HepG2 (cell line): ENCODE measurements at regions not wholly inside any gene's neighbourhood (a gene's known extent, or its start where the extent isn't known, plus 50 kb on each side); places are given as distances from the start of the nearest gene placed in this dataset.

Experiments
- ATAC-seq: fragments of 200-7000 bp; cut with Tn5 transposase; 3 replicates; pipeline ENCODE4 v1.9.1; 2020; ENCODE audit warnings: mild to moderate bottlenecking, moderate library complexity
- BruUV-seq: library from RNA; stranded (reverse); fragments of 400-500 nt; replicated peaks from 2 replicates; lab custom pipeline; 2021; lab: Mats Ljungman, UMichigan
- CTCF ChIA-PET: fragments of 300-600 bp; formaldehyde crosslinking; extraction: SDS; loops from one replicate; lab custom pipeline; 2021; ENCODE audit warnings: low total read pairs, inconsistent platforms, low intra/inter-chr PET ratio; lab: Yijun Ruan, JAX
- POLR2A ChIA-PET: fragments of 350-600 bp; sonication (Branson Sonifier 250); formaldehyde crosslinking; loops from one replicate; lab custom pipeline; 2020; ENCODE audit warnings: antibody characterized with exemption, inconsistent platforms; lab: Yijun Ruan, JAX
- DNase-seq: peaks from one replicate; pipeline ENCODE4 v3.0.0-alpha.2; 2015; ENCODE audit warnings: low spot score
- FAIRE-seq: peaks from 3 replicates; lab custom pipeline; 2011; peaks lifted over from hg19 to GRCh38; lab: Jason Lieb, UNC
- H2AFZ ChIP-seq: one replicate; pipeline ENCODE4 v1.6.1; 2011; ENCODE audit warnings: low read length, inconsistent platforms
- H3K27ac ChIP-seq: fragments of 300-600 bp; 3 replicates; pipeline ENCODE4 v1.8.0; 2011; ENCODE audit warnings: mixed run types, mild to moderate bottlenecking, mixed read lengths, low read length, inconsistent platforms; ENCODE audit not compliant: insufficient read depth; ENCODE audit errors: extremely low read length
- H3K27me3 ChIP-seq, 2 experiments: fragments of 200-600 bp in 1 of 2; 2 replicates in 1 of 2; 3 replicates in 1 of 2; pipeline versions ENCODE4 v1.6.0 to v1.8.0; 2011; ENCODE audit warnings: low read length in 2 of 2, mild to moderate bottlenecking in 2 of 2, moderate library complexity in 2 of 2, inconsistent platforms in 1 of 2; ENCODE audit not compliant: insufficient read depth in 2 of 2, control insufficient read depth in 1 of 2
- H3K36me3 ChIP-seq, 2 experiments: fragments of 200-600 bp in 1 of 2; replicated peaks in 1 of 2; 2 replicates in 1 of 2; 3 replicates in 1 of 2; pipeline versions ENCODE4 v1.5.1 to v1.8.0; 2011; ENCODE audit warnings: low read length in 2 of 2, inconsistent platforms in 1 of 2; ENCODE audit not compliant: insufficient read depth in 2 of 2, control insufficient read depth in 1 of 2
- H3K4me1 ChIP-seq: 2 replicates; pipeline ENCODE4 v1.5.1; 2012; ENCODE audit warnings: low read length, inconsistent platforms; ENCODE audit not compliant: insufficient read depth
- H3K4me2 ChIP-seq: 2 replicates; pipeline ENCODE4 v1.6.0; 2011; ENCODE audit warnings: low read depth, low read length, inconsistent platforms
- H3K4me3 ChIP-seq, 3 experiments: fragments of 200-600 bp in 1 of 3; sonication (generic), shearing (Covaris generic) in 1 of 3; replicated peaks in 1 of 3; 2 replicates each; pipeline ENCODE4 v1.5.1; 2011 to 2016; ENCODE audit warnings: low read length in 3 of 3, inconsistent platforms in 2 of 3, low read depth in 2 of 3, mild to moderate bottlenecking in 2 of 3, control low read depth in 1 of 3, mixed read lengths in 1 of 3; ENCODE audit not compliant: insufficient read depth in 1 of 3
- H3K79me2 ChIP-seq: one replicate; pipeline ENCODE4 v1.6.1; 2011; ENCODE audit warnings: low read length, inconsistent platforms; ENCODE audit not compliant: insufficient read depth
- H3K9ac ChIP-seq: 2 replicates; pipeline ENCODE4 v1.6.0; 2011; ENCODE audit warnings: mild to moderate bottlenecking, low read depth, low read length, inconsistent platforms; ENCODE audit not compliant: insufficient read depth
- H3K9me3 ChIP-seq: 2 replicates; pipeline ENCODE4 v1.5.1; 2012; ENCODE audit warnings: mild to moderate bottlenecking, low read length
- H4K20me1 ChIP-seq: 2 replicates; pipeline ENCODE4 v1.6.0; 2011; ENCODE audit warnings: inconsistent platforms, mild to moderate bottlenecking, low read length, moderate library complexity; ENCODE audit not compliant: insufficient read depth
- CHD4 ChIP-seq: fragments of 200-600 bp; sonication (generic); IDR thresholded peaks from 2 replicates; pipeline ENCODE4 v1.7.0; 2017; ENCODE audit warnings: mild to moderate bottlenecking, low read length, borderline replicate concordance
- DNMT3B ChIP-seq: conservative IDR thresholded peaks from 2 replicates; pipeline ENCODE4 v1.6.1; 2016; ENCODE audit warnings: missing biosample characterization, control low read depth
- EHMT2 ChIP-seq: fragments of 200-600 bp; sonication (generic); IDR thresholded peaks from 2 replicates; pipeline ENCODE4 v1.7.0; 2017; ENCODE audit warnings: antibody characterized with exemption, low read depth, low read length, borderline replicate concordance
- FOXP4 ChIP-seq: sonication (generic); formaldehyde crosslinking; IDR thresholded peaks from 2 replicates; pipeline ENCODE4 v1.4.0; 2020; ENCODE audit warnings: missing genetic modification reagents
- GATA4 ChIP-seq: sonication (generic); IDR thresholded peaks from 2 replicates; pipeline ENCODE4 v1.6.1; 2016; ENCODE audit warnings: antibody characterized with exemption, low read depth, borderline replicate concordance
- HCFC1 ChIP-seq: fragments of 150-350 bp; IDR thresholded peaks from 2 replicates; pipeline ENCODE4 v1.6.1; 2014; ENCODE audit warnings: low read depth, low read length
- KDM3A ChIP-seq: IDR thresholded peaks from 2 replicates; pipeline ENCODE4 v1.6.1; 2018; ENCODE audit warnings: low read depth, missing compliant biosample characterization
- NFIB ChIP-seq: sonication (generic); formaldehyde crosslinking; IDR thresholded peaks from 2 replicates; pipeline ENCODE4 v1.9.0; 2021; ENCODE audit warnings: missing genetic modification reagents, mild to moderate bottlenecking, borderline replicate concordance
- POLR2G ChIP-seq: fragments of 200-400 bp; formaldehyde crosslinking; IDR thresholded peaks from 2 replicates; pipeline ENCODE4 v1.6.1; 2018; ENCODE audit warnings: mild to moderate bottlenecking, low read depth, low read length, moderate library complexity
- TBX3 ChIP-seq: fragments of 450-650 bp; IDR thresholded peaks from 2 replicates; pipeline ENCODE4 v1.6.1; 2017; ENCODE audit warnings: antibody characterized with exemption, mild to moderate bottlenecking, inconsistent platforms, borderline replicate concordance
- THYN1 ChIP-seq: sonication (generic); formaldehyde crosslinking; IDR thresholded peaks from 2 replicates; pipeline ENCODE4 v1.8.1; 2023; ENCODE audit warnings: low read depth, mild to moderate bottlenecking, moderate library complexity, missing genetic modification reagents, borderline replicate concordance
- TOPORS ChIP-seq: sonication (generic); formaldehyde crosslinking; IDR thresholded peaks from 2 replicates; pipeline ENCODE4 v1.8.0; 2023; ENCODE audit warnings: mild to moderate bottlenecking, missing genetic modification reagents
- TRIM22 ChIP-seq: fragments of 450-650 bp; IDR thresholded peaks from 2 replicates; pipeline ENCODE4 v1.6.1; 2017
- ZNF232 ChIP-seq: sonication (generic); formaldehyde crosslinking; IDR thresholded peaks from 2 replicates; pipeline ENCODE4 v1.4.0; 2020; ENCODE audit warnings: missing genetic modification reagents, borderline replicate concordance
- ZNF354B ChIP-seq: sonication (generic); formaldehyde crosslinking; IDR thresholded peaks from 2 replicates; pipeline ENCODE4 v1.8.0; 2022; ENCODE audit warnings: mild to moderate bottlenecking, missing genetic modification reagents
- ZNF598 ChIP-seq: sonication (generic); formaldehyde crosslinking; IDR thresholded peaks from 2 replicates; pipeline ENCODE4 v1.5.1; 2020; ENCODE audit warnings: mild to moderate bottlenecking, missing genetic modification reagents, borderline replicate concordance
- ZNF605 ChIP-seq: sonication (generic); formaldehyde crosslinking; IDR thresholded peaks from 2 replicates; pipeline ENCODE4 v1.8.0; 2022; ENCODE audit warnings: mild to moderate bottlenecking, missing genetic modification reagents
- ZNF616 ChIP-seq: sonication (generic); formaldehyde crosslinking; IDR thresholded peaks from 2 replicates; pipeline ENCODE4 v1.5.0; 2020; ENCODE audit warnings: low read depth, mild to moderate bottlenecking, missing genetic modification reagents
- ZNF747 ChIP-seq: sonication (generic); formaldehyde crosslinking; IDR thresholded peaks from 2 replicates; pipeline ENCODE4 v1.8.1; 2023; ENCODE audit warnings: missing genetic modification reagents, mild to moderate bottlenecking, borderline replicate concordance
- ZNF816 ChIP-seq: sonication (generic); formaldehyde crosslinking; IDR thresholded peaks from 2 replicates; pipeline ENCODE4 v1.8.0; 2022; ENCODE audit warnings: missing genetic modification reagents, mild to moderate bottlenecking, borderline replicate concordance
- WGBS: methylation state at CpG from one replicate; pipeline ENCODE4 v1.1.6; 2017; ENCODE audit warnings: low lambda C conversion rate; 5-methylcytosine and 5-hydroxymethylcytosine counted together
- in situ Hi-C: cut with HindIII; loops from 2 replicates; pipeline ENCODE4 v1.10.0; 2017; ENCODE audit warnings: low pct_unique_long_range_greater_than_20kb; ENCODE audit not compliant: extremely low pct_ligation_motif_present
- intact Hi-C: fragments of 100-400 bp; cut with micrococcal nuclease; formaldehyde crosslinking; loops from one replicate; pipeline ENCODE4 v1.10.0; 2022; ENCODE audit not compliant: unreplicated experiment
- TF ChIP-seq, protein P1 (sequence below): IDR thresholded peaks from 2 replicates; pipeline ENCODE4 v1.6.1; 2016; ENCODE audit warnings: mild to moderate bottlenecking

GRCh38 chr17:71682174-71682494 is 438.7 kb upstream of the SOX9 start:
- no TSS peak for BruUV-seq
- POLR2A ChIA-PET, result interaction anchor here (0.9 to 2.3 kb wide), 11 partner anchors 8 to 837 kb away, joined by 3 to 20 read pairs (median 4); partner anchors contain the start of gene SOX9
- peak overlapping the region; percentile 78 for H3K4me2 ChIP-seq
- H3K27me3 ChIP-seq, result no peaks in the 10 kb centered on the region
- no peak overlapping the region for H2AFZ ChIP-seq
- no peaks in the 10 kb centered on the region for H3K9me3 ChIP-seq
- FAIRE-seq (no peak), DNase-seq (no peak), ATAC-seq (peak; percentile 75)
- H3K27ac ChIP-seq, result peak overlapping the region; percentile 95
- peak overlapping the region in 1 of 3 experiments; percentile 13; a peak in 1 of 6 replicates for H3K4me3 ChIP-seq
- WGBS, result 6% methylated on average over 1 of the region's 1 CpG
- in situ Hi-C loops (no loop called here), intact Hi-C loops (loop anchor here (10.0 kb wide), 2 partner anchors 433 to 863 kb away; no protein-coding TSS in a partner anchor)
- CTCF ChIA-PET, result no interaction called here
- no peaks in the 10 kb centered on the region for H3K36me3 ChIP-seq
- H3K79me2 ChIP-seq, result no peaks in the 10 kb centered on the region
- 0 out of 2 replicates have a peak overlapping the region, but pooled peaks have one; percentile 5 for H3K9ac ChIP-seq
- no peaks in the 10 kb centered on the region for H4K20me1 ChIP-seq
- H3K4me1 ChIP-seq, result peaks cover 49% of the 10 kb centered on the region
- TF ChIP-seq ZNF232 (no peak), HCFC1 (no peak), ZNF598 (no peak), POLR2G (no peak), TBX3 (peak; percentile 31; the same call in 1 of the 2 replicates), TRIM22 (no peak), ZNF747 (CRISPR knock-in tag) (0 out of 2 replicates have a peak, but pooled peaks have one; percentile 12), ZNF616 (CRISPR knock-in tag) (0 out of 2 replicates have a peak, but pooled peaks have one; percentile 14), CHD4 (peak; percentile 48; the same call in 1 of the 2 replicates), TOPORS (CRISPR knock-in tag) (no peak), GATA4 (0 out of 2 replicates have a peak, but pooled peaks have one; percentile 7), DNMT3B (0 out of 2 replicates have a peak, but pooled peaks have one; percentile 39), THYN1 (CRISPR knock-in tag) (0 out of 2 replicates have a peak, but pooled peaks have one; percentile 41), KDM3A (CRISPR knock-in tag) (peak; percentile 2; the same call in 1 of the 2 replicates), ZNF354B (CRISPR knock-in tag) (0 out of 2 replicates have a peak, but pooled peaks have one; percentile 36), NFIB (no peak), EHMT2 (peak; percentile 29), ZNF605 (CRISPR knock-in tag) (0 out of 2 replicates have a peak, but pooled peaks have one; percentile 0), ZNF816 (0 out of 2 replicates have a peak, but pooled peaks have one; percentile 7), FOXP4 (0 out of 2 replicates have a peak, but pooled peaks have one; percentile 1)
- TF ChIP-seq, protein P1, sequence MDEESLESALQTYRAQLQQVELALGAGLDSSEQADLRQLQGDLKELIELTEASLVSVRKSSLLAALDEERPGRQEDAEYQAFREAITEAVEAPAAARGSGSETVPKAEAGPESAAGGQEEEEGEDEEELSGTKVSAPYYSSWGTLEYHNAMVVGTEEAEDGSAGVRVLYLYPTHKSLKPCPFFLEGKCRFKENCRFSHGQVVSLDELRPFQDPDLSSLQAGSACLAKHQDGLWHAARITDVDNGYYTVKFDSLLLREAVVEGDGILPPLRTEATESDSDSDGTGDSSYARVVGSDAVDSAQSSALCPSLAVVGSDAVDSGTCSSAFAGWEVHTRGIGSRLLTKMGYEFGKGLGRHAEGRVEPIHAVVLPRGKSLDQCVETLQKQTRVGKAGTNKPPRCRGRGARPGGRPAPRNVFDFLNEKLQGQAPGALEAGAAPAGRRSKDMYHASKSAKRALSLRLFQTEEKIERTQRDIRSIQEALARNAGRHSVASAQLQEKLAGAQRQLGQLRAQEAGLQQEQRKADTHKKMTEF, result peak; percentile 3; the same call in 1 of the 2 replicates
